ENCODE measurements at regions not wholly inside any gene's neighbourhood (a gene's known extent, or its start where the extent isn't known, plus 50 kb on each side); places are given as distances from the start of the nearest gene placed in this dataset.

DNA sequence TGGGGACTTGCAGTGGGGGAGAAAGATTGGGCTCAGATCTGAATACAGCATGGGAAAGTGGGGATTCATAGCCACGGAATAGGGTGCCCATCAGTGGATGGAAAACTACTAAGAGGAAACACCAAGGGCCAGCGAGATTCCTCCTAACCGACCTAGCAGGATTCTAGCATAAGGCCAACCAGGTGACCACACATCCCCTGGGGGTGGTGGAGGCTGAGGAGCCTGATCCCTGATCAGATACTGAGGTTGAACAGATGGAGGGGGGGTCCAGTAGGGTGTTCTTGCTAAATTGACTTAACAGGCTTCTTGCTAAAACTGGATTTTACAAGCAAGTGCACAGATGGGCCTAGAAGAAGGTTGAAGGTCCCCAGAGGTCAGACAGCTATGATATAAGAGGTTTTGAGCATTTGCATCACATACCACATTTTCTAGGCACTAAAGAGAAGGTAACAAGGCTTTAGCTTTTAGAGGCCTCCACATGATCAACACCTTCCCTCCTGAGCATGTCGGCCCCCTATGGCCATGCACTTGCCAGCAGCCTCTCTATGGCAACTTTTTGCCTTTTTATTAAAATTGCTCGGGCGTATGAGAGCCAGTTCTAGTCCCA is 69.1 kb upstream of the PUDP start:
- DNase-seq, result no peak

DNA sequence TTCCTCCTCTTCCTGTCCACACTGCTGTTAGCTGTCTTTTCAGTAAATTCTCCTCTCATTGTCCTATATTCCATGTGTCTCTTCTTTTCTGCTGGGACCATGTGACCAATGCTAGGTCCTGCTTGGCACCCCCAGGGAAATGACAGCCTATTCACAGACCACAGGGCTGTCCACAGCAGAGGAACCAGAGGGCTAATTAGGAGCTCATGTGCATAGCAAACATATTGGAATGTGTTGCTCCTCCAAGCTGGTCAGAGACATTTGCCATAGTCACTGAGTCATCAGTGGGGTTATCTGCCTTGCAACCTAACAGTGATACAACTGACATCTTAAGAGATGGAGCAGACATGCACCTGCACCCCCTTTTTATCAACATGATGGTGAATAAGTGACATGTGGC is 67.9 kb upstream of the PUDP start:
- DNase-seq, result no peak

DNA sequence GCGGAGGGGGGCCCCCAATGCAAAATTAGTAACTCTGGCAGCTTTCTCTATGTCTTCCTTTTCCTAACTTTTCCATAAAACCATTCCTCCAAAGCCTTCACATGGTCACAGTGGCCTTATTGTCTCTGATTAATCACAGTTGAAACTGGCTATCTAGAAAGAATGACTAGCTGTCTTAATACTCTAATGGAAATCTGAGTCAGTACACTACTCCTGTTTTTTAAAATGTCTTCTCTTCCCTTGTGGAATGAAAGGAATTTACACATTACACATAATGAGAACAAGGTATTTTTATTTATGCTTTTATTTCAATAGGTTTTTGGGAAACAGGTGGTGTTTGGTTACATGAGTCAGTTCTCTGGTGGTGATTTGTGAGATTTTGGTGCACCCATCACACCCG is 66.3 kb upstream of the PUDP start:
- no peak for DNase-seq

DNA sequence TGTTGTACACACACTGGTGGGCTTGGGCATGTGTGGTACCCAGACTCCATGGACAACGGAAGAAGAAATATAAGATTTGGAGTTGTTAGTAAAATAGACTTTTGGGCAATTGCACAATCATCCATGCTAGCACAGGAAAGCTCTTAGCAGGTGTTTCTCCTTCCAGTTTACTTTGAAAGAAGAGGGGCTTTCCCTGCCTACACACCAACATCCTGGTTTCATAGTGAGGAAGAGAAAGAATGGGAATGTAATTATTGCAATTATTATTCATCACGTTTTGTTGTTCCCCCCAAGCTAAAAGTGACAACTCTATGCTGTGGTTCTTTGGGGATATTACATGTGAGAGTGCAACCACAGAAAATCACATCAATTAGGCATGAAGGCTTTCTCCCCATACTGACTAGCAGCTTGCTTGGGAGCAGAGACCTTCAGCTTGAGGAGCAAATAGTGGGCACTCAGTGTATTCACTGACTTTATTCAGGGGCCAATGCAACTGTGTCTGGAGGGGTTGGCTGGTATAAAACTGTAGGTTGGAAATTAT is 57.2 kb upstream of the PUDP start:
- no peak for DNase-seq

DNA sequence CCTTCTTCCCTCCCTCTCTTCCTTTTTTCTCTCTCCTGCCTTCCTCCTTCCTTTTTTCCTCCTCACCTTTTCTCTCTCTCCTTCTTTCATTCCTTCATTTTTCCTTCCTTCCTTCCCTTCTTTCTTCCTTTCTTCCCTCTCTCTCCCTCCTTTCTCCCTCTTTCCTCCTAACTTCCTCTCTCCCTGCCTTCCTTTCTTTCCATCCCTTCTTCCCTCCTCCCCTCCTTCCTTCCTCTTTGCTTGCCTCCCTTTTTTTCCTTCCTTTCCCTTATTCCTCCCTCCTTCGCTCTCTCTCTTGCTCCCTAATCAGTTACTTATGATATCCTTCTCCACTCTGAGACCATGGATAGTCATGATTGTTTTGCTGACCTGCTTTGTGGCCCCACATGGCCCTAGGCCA is 56.7 kb upstream of the PUDP start:
- DNase-seq, result no peak

DNA sequence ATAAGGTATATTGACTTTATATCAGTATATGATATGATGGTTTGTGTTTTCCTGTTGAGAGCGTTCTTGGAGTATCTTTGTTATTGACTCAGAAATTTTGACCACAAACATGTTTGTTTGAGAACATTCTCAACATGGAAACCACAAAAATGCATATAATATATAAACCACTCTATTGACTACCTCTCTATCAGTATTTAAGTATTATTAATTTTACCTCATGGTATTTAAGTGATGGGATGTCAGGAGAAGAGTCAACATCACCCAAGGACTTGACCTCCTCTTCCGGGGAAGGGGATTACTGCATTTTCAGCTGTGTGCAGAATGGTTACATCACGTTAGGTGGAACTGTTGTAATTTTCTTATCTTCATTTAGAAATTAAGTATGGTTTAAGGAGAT is 54.3 kb upstream of the PUDP start:
- DNase-seq, result no peak

DNA sequence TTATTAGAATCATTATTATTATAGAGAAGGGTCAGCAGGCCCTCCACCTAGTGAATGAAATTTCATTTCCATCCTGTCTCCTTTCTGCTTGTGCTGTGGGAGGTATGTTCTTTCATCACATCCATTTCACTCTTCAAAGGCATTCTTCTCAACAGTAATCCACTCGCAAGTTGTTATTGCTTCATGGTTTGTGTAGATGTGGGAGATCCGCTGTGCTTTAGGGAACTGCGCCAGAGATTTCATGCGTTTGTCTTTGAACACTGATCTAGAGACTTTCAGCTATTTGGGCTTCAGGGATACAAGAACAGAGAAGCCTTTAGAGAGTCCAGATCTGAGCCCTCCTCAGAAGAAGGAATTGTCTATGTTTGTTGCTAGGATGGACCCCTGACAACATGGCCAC is 53.5 kb upstream of the PUDP start:
- DNase-seq, result no peak

DNA sequence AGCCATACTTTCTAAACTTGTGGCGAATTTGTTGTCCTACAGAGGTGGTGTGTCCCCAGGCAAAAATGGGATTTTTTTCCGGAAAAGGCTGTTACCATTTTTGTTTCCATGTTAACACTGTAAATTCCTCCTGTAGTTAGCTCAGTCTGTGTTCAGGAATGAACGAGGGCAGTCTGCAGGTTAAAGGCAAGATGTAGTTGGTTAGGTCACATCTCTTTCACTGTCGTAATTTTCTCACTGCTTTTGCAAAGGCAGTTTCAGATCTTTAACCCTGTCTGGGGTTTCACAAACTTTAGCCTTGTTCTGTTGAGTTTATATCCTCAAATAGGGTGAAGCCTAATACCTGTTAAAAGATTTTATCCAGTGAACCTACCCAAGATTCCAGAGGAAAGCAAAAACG is 50.5 kb upstream of the PUDP start:
- no peak for DNase-seq

Measured in COR-L47 (cell line).